ENCODE measurements at regions not wholly inside any gene's neighbourhood (a gene's known extent, or its start where the extent isn't known, plus 50 kb on each side); places are given as distances from the start of the nearest gene placed in this dataset.

DNA sequence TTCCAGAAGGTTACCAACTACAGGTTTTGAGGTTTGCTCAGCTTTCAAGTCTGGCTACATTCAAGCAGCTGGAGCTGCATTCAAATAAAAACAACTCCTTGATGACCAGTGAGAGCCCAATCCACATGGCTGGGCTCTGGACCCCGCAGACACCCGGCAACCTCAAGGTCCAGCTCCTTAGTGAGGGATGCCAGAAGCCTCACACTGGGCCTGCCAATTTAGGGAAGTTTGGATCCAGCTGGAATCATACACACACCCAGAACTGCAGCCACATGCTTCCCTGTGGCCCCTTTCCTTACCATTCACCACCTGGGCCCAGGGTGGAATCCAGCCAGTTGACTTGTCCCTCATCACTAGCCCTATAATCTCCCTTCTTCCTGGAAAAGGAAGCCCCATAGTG is 123.7 kb downstream of the UBE2U start:
- H3K14ac ChIP-seq (replicated peaks; ENCODE audit: low read depth, low read length), result no peak overlapping the region
- no peak overlapping the region for H2BK5ac ChIP-seq (ENCODE audit: low read depth, low read length, poor library complexity, severe bottlenecking)
- no peak overlapping the region for H2AFZ ChIP-seq (replicated peaks; ENCODE audit: low read length, poor library complexity)
- H2BK20ac ChIP-seq (ENCODE audit: low read depth, low read length), result no peak overlapping the region
- ChIA-PET POLR2A (ENCODE audit: unreplicated experiment) (no interaction called here), CTCF (no interaction called here)
- H2AK9ac ChIP-seq (replicated peaks; ENCODE audit: low read depth, low read length, poor library complexity), result no peak overlapping the region
- H3K27ac ChIP-seq (ENCODE audit: insufficient read depth, low read length), result no peak overlapping the region
- H3K56ac ChIP-seq (ENCODE audit: extremely low read depth, insufficient read depth, low read length), result no peak overlapping the region
- no peak overlapping the region for H2BK120ac ChIP-seq (ENCODE audit: low read depth, low read length)
- no peaks in the 10 kb centered on the region for H3K79me1 ChIP-seq (ENCODE audit: low read depth in 1 of 2, low read length in 2 of 2)
- no peak overlapping the region for H3K18ac ChIP-seq (ENCODE audit: low read depth, low read length)
- DNase-seq (no peak), ATAC-seq (ENCODE audit: low read depth) (no peak)
- H3K4ac ChIP-seq (ENCODE audit: low read depth, low read length), result no peak overlapping the region
- no peak overlapping the region for H3K4me3 ChIP-seq (ENCODE audit: insufficient read depth, low read depth, low read length)
- H3K4me2 ChIP-seq (ENCODE audit: low read depth, low read length), result no peak overlapping the region
- H4K5ac ChIP-seq (ENCODE audit: low read depth, low read length), result no peak overlapping the region
- no peak overlapping the region for H2BK15ac ChIP-seq (ENCODE audit: low read depth, low read length)
- no peak overlapping the region for H4K91ac ChIP-seq (ENCODE audit: insufficient read depth, low read depth, low read length)
- BruUV-seq (replicated peaks), result no TSS peak
- no CpG with 5 or more reads among the region's 2 CpGs for WGBS, 2 experiments (ENCODE audit: extremely low coverage in 2 of 2, insufficient read length in 1 of 2)
- H4K20me1 ChIP-seq (ENCODE audit: insufficient read depth, low read length), result no peaks in the 10 kb centered on the region
- H3K4me1 ChIP-seq (ENCODE audit: control insufficient read depth, insufficient read depth, low read length), result no peaks in the 10 kb centered on the region
- H3K23ac ChIP-seq (ENCODE audit: low read depth, low read length), result no peak overlapping the region
- no peak overlapping the region for H3K9ac ChIP-seq (ENCODE audit: low read depth, low read length)
- no peak overlapping the region for H4K8ac ChIP-seq (ENCODE audit: low read depth in 2 of 2, low read length in 2 of 2)
- H2AK5ac ChIP-seq (ENCODE audit: low read depth, low read length), result no peak overlapping the region
- H3K36me3 ChIP-seq (ENCODE audit: control insufficient read depth, insufficient read depth, low read length), result no peaks in the 10 kb centered on the region
- dilution Hi-C loops (cut with HindIII; ENCODE audit: low sequenced_read_pairs, unreplicated experiment), result no loop called here
- H3K27me3 ChIP-seq (ENCODE audit: control insufficient read depth, insufficient read depth, low read length), result peaks cover 11% of the 10 kb centered on the region; the same call in 1 of the 2 replicates
- TF ChIP-seq, protein P1, sequence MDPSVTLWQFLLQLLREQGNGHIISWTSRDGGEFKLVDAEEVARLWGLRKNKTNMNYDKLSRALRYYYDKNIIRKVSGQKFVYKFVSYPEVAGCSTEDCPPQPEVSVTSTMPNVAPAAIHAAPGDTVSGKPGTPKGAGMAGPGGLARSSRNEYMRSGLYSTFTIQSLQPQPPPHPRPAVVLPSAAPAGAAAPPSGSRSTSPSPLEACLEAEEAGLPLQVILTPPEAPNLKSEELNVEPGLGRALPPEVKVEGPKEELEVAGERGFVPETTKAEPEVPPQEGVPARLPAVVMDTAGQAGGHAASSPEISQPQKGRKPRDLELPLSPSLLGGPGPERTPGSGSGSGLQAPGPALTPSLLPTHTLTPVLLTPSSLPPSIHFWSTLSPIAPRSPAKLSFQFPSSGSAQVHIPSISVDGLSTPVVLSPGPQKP (IDR thresholded peaks at IDR 0.05; ENCODE audit: borderline replicate concordance, low read depth, low read length), result no peak
- TF ChIP-seq, protein P2, sequence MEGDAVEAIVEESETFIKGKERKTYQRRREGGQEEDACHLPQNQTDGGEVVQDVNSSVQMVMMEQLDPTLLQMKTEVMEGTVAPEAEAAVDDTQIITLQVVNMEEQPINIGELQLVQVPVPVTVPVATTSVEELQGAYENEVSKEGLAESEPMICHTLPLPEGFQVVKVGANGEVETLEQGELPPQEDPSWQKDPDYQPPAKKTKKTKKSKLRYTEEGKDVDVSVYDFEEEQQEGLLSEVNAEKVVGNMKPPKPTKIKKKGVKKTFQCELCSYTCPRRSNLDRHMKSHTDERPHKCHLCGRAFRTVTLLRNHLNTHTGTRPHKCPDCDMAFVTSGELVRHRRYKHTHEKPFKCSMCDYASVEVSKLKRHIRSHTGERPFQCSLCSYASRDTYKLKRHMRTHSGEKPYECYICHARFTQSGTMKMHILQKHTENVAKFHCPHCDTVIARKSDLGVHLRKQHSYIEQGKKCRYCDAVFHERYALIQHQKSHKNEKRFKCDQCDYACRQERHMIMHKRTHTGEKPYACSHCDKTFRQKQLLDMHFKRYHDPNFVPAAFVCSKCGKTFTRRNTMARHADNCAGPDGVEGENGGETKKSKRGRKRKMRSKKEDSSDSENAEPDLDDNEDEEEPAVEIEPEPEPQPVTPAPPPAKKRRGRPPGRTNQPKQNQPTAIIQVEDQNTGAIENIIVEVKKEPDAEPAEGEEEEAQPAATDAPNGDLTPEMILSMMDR (conservative IDR thresholded peaks at IDR 0.05; ENCODE audit: low read depth, low read length), result no peak
- no peak for TF ChIP-seq BHLHE40 (IDR thresholded peaks at IDR 0.05; ENCODE audit: low read depth, low read length)
- no peak for TF ChIP-seq MAFK (IDR thresholded peaks at IDR 0.05; ENCODE audit: low read depth, low read length)
- H3K9me1 ChIP-seq (ENCODE audit: insufficient read depth, low read length), result no peaks in the 10 kb centered on the region
- intact Hi-C loops (cut with micrococcal nuclease), result no loop called here
- no peaks in the 10 kb centered on the region for H3K9me3 ChIP-seq (ENCODE audit: control insufficient read depth, insufficient read depth, low read length)
- in situ Hi-C loops (cut with MboI; ENCODE audit: low sequenced_read_pairs), result no loop called here
